ENCODE measurements at regions not wholly inside any gene's neighbourhood (a gene's known extent, or its start where the extent isn't known, plus 50 kb on each side); places are given as distances from the start of the nearest gene placed in this dataset.

DNA sequence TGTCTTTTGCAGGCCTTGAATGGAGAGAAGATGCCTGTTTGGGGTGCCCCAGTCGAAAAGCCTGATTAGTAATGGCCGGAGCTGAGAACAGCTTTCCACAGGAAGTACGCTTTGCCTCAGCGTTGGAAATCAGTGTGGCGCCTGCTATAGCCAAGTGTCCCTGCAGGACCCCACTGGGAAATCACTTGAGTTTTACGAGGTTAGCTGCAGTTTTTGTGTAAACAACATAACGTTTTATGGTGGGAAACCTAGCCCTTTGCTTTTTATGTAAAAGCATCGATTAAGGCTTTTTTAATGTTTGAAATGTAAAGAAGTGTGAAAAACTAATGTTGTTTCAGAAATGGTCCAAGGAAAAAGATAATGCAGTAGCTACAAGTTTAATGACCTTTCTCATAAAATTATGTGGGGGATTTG is 234.2 kb downstream of the TTC32 start (continued):
- TF ChIP-seq, protein P1, sequence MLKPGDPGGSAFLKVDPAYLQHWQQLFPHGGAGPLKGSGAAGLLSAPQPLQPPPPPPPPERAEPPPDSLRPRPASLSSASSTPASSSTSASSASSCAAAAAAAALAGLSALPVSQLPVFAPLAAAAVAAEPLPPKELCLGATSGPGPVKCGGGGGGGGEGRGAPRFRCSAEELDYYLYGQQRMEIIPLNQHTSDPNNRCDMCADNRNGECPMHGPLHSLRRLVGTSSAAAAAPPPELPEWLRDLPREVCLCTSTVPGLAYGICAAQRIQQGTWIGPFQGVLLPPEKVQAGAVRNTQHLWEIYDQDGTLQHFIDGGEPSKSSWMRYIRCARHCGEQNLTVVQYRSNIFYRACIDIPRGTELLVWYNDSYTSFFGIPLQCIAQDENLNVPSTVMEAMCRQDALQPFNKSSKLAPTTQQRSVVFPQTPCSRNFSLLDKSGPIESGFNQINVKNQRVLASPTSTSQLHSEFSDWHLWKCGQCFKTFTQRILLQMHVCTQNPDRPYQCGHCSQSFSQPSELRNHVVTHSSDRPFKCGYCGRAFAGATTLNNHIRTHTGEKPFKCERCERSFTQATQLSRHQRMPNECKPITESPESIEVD (tag by site-specific recombination; IDR thresholded peaks at IDR 0.05): peak; percentile 100
- TF ChIP-seq SP7 (tag by site-specific recombination; IDR thresholded peaks at IDR 0.05): peak; percentile 82
- peak; percentile 51; the same call in 1 of the 2 replicates for TF ChIP-seq ZNF391 (tag by site-specific recombination; IDR thresholded peaks at IDR 0.05; ENCODE audit: borderline replicate concordance, low read depth)

DNA sequence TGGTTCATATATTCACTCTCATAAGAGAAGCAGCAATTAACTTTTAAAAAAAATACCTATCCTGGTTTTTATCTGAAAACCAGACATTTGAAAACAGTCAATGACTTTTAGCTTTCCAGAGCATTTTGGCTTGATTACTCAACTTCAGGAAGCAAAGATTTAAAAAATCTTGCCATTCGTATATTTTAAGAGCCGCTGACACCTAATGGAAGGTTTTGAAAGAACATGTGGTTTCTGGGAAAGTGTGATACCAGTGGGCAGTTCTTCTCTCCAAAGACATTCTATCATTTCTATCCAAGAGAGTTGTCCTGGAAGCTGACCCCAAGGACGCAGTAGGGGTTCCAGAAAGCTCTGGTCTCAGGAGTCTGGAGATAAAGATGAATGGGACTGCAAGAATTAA is 234.7 kb downstream of the TTC32 start:
- peak overlapping the region; percentile 73 for H3K27ac ChIP-seq (ENCODE audit: extremely low read depth, low read depth, low read length)
- TF ChIP-seq, protein P2, sequence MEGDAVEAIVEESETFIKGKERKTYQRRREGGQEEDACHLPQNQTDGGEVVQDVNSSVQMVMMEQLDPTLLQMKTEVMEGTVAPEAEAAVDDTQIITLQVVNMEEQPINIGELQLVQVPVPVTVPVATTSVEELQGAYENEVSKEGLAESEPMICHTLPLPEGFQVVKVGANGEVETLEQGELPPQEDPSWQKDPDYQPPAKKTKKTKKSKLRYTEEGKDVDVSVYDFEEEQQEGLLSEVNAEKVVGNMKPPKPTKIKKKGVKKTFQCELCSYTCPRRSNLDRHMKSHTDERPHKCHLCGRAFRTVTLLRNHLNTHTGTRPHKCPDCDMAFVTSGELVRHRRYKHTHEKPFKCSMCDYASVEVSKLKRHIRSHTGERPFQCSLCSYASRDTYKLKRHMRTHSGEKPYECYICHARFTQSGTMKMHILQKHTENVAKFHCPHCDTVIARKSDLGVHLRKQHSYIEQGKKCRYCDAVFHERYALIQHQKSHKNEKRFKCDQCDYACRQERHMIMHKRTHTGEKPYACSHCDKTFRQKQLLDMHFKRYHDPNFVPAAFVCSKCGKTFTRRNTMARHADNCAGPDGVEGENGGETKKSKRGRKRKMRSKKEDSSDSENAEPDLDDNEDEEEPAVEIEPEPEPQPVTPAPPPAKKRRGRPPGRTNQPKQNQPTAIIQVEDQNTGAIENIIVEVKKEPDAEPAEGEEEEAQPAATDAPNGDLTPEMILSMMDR (tag by site-specific recombination; IDR thresholded peaks at IDR 0.05): peak; percentile 10; the same call in 1 of the 2 replicates
- TF ChIP-seq ZNF514 (tag by site-specific recombination; IDR thresholded peaks at IDR 0.05) (no peak), ZNF654 (tag by site-specific recombination; IDR thresholded peaks at IDR 0.05; ENCODE audit: low read depth) (peak; percentile 22), ZNF433 (tag by site-specific recombination; IDR thresholded peaks at IDR 0.05; ENCODE audit: low read depth) (no peak)
- H3K9me3 ChIP-seq (ENCODE audit: control insufficient read depth, insufficient read depth, low read depth, low read length): no peaks in the 10 kb centered on the region
- H3K4me1 ChIP-seq (ENCODE audit: control insufficient read depth, insufficient read depth, low read length): peaks cover 31% of the 10 kb centered on the region
- no peak overlapping the region for H3K4me3 ChIP-seq (ENCODE audit: low read depth, low read length)
- CTCF ChIA-PET: interaction anchor here (0.6 to 1.4 kb wide), 7 partner anchors 10 to 1235 kb away, joined by 3 to 5 read pairs (median 3); no protein-coding TSS in a partner anchor
- POLR2A ChIA-PET: no interaction called here
- no peaks in the 10 kb centered on the region for H3K36me3 ChIP-seq (ENCODE audit: control insufficient read depth in 2 of 2, insufficient read depth in 1 of 2, low read length in 2 of 2)

DNA sequence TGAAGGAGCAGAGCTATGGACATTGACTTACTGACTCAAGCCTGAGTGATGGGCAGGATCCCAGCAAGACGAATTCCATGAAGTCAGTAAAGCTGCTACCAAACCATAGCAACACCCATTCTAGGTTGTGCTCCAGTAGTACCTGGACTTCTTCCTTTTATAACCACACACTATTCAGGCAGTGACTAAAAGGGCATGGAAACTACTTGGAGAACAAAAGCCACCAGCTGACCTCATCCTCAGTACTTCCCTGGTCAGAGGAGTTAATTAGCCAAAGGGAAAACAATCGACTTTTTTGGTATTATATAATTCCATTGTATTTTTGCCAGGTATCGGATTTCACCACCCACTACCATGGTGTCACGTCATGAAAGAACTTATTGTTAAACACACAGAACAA is 237.1 kb downstream of the TTC32 start:
- peaks cover 17% of the 10 kb centered on the region for H3K4me1 ChIP-seq (ENCODE audit: control insufficient read depth, insufficient read depth, low read length)
- no peaks in the 10 kb centered on the region for H3K36me3 ChIP-seq (ENCODE audit: control insufficient read depth in 2 of 2, insufficient read depth in 1 of 2, low read length in 2 of 2)
- ChIA-PET CTCF (interaction anchor here (0.6 kb wide), 2 partner anchors 130 to 313 kb away, joined by 3 to 6 read pairs; no protein-coding TSS in a partner anchor), POLR2A (no interaction called here)
- TF ChIP-seq ZNF624 (tag by site-specific recombination; IDR thresholded peaks at IDR 0.05): no peak
- TF ChIP-seq GLIS1 (tag by site-specific recombination; IDR thresholded peaks at IDR 0.05): no peak
- TF ChIP-seq ZBTB8A (tag by site-specific recombination; IDR thresholded peaks at IDR 0.05): no peak
- no peak for TF ChIP-seq KLF10 (tag by site-specific recombination; IDR thresholded peaks at IDR 0.05)
- TF ChIP-seq ZNF521 (tag by site-specific recombination; IDR thresholded peaks at IDR 0.05): no peak
- TF ChIP-seq ZNF155 (tag by site-specific recombination; IDR thresholded peaks at IDR 0.05): no peak
- TF ChIP-seq, protein P3, sequence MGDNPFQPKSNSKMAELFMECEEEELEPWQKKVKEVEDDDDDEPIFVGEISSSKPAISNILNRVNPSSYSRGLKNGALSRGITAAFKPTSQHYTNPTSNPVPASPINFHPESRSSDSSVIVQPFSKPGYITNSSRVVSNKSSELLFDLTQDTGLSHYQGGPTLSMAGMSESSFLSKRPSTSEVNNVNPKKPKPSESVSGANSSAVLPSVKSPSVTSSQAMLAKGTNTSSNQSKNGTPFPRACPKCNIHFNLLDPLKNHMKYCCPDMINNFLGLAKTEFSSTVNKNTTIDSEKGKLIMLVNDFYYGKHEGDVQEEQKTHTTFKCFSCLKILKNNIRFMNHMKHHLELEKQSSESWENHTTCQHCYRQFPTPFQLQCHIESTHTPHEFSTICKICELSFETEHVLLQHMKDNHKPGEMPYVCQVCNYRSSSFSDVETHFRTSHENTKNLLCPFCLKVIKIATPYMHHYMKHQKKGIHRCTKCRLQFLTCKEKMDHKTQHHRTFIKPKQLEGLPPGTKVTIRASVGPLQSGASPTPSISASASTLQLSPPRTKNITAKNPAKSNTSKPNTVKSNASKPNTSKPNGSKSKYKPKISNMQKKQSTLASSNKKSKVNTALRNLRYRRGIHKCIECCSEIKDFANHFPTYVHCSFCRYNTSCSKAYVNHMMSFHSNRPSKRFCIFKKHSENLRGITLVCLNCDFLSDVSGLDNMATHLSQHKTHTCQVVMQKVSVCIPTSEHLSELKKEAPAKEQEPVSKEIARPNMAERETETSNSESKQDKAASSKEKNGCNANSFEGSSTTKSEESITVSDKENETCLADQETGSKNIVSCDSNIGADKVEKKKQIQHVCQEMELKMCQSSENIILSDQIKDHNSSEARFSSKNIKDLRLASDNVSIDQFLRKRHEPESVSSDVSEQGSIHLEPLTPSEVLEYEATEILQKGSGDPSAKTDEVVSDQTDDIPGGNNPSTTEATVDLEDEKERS (tag by site-specific recombination; IDR thresholded peaks at IDR 0.05): no peak
- TF ChIP-seq, protein P4, sequence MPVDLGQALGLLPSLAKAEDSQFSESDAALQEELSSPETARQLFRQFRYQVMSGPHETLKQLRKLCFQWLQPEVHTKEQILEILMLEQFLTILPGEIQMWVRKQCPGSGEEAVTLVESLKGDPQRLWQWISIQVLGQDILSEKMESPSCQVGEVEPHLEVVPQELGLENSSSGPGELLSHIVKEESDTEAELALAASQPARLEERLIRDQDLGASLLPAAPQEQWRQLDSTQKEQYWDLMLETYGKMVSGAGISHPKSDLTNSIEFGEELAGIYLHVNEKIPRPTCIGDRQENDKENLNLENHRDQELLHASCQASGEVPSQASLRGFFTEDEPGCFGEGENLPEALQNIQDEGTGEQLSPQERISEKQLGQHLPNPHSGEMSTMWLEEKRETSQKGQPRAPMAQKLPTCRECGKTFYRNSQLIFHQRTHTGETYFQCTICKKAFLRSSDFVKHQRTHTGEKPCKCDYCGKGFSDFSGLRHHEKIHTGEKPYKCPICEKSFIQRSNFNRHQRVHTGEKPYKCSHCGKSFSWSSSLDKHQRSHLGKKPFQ (tag by site-specific recombination; IDR thresholded peaks at IDR 0.05): no peak
- no peak for TF ChIP-seq ZNF558 (tag by site-specific recombination; IDR thresholded peaks at IDR 0.05)
- no peak for TF ChIP-seq EGR2 (tag by site-specific recombination; IDR thresholded peaks at IDR 0.05; ENCODE audit: low read depth)
- no peak for TF ChIP-seq ZNF785 (tag by site-specific recombination; IDR thresholded peaks at IDR 0.05)
- TF ChIP-seq, protein P5, sequence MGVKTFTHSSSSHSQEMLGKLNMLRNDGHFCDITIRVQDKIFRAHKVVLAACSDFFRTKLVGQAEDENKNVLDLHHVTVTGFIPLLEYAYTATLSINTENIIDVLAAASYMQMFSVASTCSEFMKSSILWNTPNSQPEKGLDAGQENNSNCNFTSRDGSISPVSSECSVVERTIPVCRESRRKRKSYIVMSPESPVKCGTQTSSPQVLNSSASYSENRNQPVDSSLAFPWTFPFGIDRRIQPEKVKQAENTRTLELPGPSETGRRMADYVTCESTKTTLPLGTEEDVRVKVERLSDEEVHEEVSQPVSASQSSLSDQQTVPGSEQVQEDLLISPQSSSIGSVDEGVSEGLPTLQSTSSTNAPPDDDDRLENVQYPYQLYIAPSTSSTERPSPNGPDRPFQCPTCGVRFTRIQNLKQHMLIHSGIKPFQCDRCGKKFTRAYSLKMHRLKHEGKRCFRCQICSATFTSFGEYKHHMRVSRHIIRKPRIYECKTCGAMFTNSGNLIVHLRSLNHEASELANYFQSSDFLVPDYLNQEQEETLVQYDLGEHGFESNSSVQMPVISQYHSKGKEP (tag by site-specific recombination; IDR thresholded peaks at IDR 0.05): no peak
- TF ChIP-seq KLF9 (tag by site-specific recombination; IDR thresholded peaks at IDR 0.05; ENCODE audit: low read depth): no peak
- no peaks in the 10 kb centered on the region for H3K9me3 ChIP-seq (ENCODE audit: control insufficient read depth, insufficient read depth, low read depth, low read length)
- H3K4me3 ChIP-seq (ENCODE audit: low read depth, low read length): no peak overlapping the region
- no peak overlapping the region for H3K27ac ChIP-seq (ENCODE audit: extremely low read depth, low read depth, low read length)
